HEK293T (cell line): ENCODE measurements at regions not wholly inside any gene's neighbourhood (a gene's known extent, or its start where the extent isn't known, plus 50 kb on each side); places are given as distances from the start of the nearest gene placed in this dataset.

Experiments
- BHLHE40 ChIP-seq: fragments of 450-650 bp; IDR thresholded peaks from 2 replicates; pipeline ENCODE4 v1.6.1; 2016; ENCODE audit warnings: mild to moderate bottlenecking, moderate library complexity, borderline replicate concordance
- ELF4 ChIP-seq: fragments of 450-650 bp; IDR thresholded peaks from 2 replicates; pipeline ENCODE4 v1.6.1; 2017; ENCODE audit warnings: antibody characterized with exemption
- FOXA1 ChIP-seq: fragments of 450-650 bp; IDR thresholded peaks from 2 replicates; pipeline ENCODE4 v1.6.1; 2016; ENCODE audit warnings: mild to moderate bottlenecking
- FOXK2 ChIP-seq: fragments of 450-650 bp; IDR thresholded peaks from 2 replicates; pipeline ENCODE4 v1.6.1; 2016; ENCODE audit warnings: mild to moderate bottlenecking
- FOXM1 ChIP-seq: fragments of 450-650 bp; IDR thresholded peaks from 2 replicates; pipeline ENCODE4 v1.6.1; 2017; ENCODE audit warnings: mild to moderate bottlenecking, borderline replicate concordance
- SP1 ChIP-seq: fragments of 450-650 bp; IDR thresholded peaks from 2 replicates; pipeline ENCODE4 v1.6.1; 2017
- SUZ12 ChIP-seq: fragments of 450-650 bp; IDR thresholded peaks from 2 replicates; pipeline ENCODE4 v1.6.1; 2016; ENCODE audit warnings: mild to moderate bottlenecking
- TARDBP ChIP-seq: fragments of 450-650 bp; IDR thresholded peaks from 2 replicates; pipeline ENCODE4 v1.6.1; 2016
- ZNF384 ChIP-seq: fragments of 450-650 bp; IDR thresholded peaks from 2 replicates; pipeline ENCODE4 v1.6.1; 2016
- TF ChIP-seq, protein P1 (sequence below): fragments of 450-650 bp; IDR thresholded peaks from 2 replicates; pipeline ENCODE4 v1.6.1; 2016

DNA sequence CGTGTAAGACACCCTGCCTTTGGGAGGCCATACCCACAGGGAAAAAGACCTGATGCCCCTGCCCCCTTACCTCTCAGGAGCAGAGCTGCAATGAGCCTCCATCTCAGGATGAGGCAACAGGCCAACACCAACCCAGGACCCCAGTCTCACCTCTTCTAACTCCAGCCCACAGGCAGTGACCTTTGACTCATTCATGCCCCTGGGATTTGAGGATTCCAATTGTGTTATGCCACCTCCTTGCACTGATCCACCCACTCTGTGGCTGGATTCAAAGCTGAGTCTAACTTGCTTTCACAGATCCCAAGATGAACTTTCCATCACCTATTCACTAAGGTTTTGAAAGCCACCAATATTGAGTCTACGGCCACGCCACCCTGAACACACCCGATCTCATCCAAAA lies 64.7 kb downstream of the MINAR1 start:
- TF ChIP-seq SUZ12 (no peak), FOXA1 (no peak), TARDBP (no peak), FOXM1 (no peak), BHLHE40 (no peak), FOXK2 (no peak), SP1 (no peak), ELF4 (no peak), ZNF384 (no peak)
- TF ChIP-seq, protein P1, sequence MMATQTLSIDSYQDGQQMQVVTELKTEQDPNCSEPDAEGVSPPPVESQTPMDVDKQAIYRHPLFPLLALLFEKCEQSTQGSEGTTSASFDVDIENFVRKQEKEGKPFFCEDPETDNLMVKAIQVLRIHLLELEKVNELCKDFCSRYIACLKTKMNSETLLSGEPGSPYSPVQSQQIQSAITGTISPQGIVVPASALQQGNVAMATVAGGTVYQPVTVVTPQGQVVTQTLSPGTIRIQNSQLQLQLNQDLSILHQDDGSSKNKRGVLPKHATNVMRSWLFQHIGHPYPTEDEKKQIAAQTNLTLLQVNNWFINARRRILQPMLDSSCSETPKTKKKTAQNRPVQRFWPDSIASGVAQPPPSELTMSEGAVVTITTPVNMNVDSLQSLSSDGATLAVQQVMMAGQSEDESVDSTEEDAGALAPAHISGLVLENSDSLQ = no peak
